Uterus (tissue), 3 donors: ENCODE measurements at regions not wholly inside any gene's neighbourhood (a gene's known extent, or its start where the extent isn't known, plus 50 kb on each side); places are given as distances from the start of the nearest gene placed in this dataset.

Experiments used
- DNase-seq, 2 donors: peaks; one replicate each; pipeline ENCODE4 v3.0.0-alpha.2; 2019 to 2020
- H3K27ac ChIP-seq, 2 donors: fragments of 200-600 bp; sonication (generic); 1 replicate in 1 of 2; 2 replicates in 1 of 2; pipeline ENCODE4 v1.5.1; 2016 to 2018
- H3K27me3 ChIP-seq, 2 donors: fragments of 200-600 bp; sonication (generic); one replicate each; pipeline ENCODE4 v1.5.1; 2018 to 2019; ENCODE audit warnings: control low read depth in 1 of 2
- H3K36me3 ChIP-seq, 2 donors: fragments of 200-600 bp; sonication (generic); one replicate each; pipeline ENCODE4 v1.5.1; 2019; ENCODE audit warnings: control low read depth in 1 of 2
- H3K4me1 ChIP-seq, 2 donors: fragments of 200-600 bp; sonication (generic); one replicate each; pipeline ENCODE4 v1.5.1; 2018 to 2019; ENCODE audit warnings: control low read depth in 1 of 2
- H3K4me3 ChIP-seq, 2 donors: fragments of 200-600 bp; sonication (generic); 1 replicate in 1 of 2; 2 replicates in 1 of 2; pipeline ENCODE4 v1.5.1; 2018 to 2019; ENCODE audit warnings: mild to moderate bottlenecking in 1 of 2
- H3K9me3 ChIP-seq, 2 donors: fragments of 200-600 bp; sonication (generic); one replicate each; pipeline ENCODE4 v1.5.1; 2019; ENCODE audit warnings: control low read depth in 1 of 2
- POLR2A ChIP-seq, 2 donors: fragments of 450-650 bp; IDR thresholded peaks; one replicate each; pipeline ENCODE4 v1.6.1; 2016; ENCODE audit warnings: antibody characterized with exemption in 2 of 2, mild to moderate bottlenecking in 1 of 2, moderate library complexity in 1 of 2
- intact Hi-C: fragments of 100-400 bp; cut with DNase I; formaldehyde crosslinking; loops from one replicate; pipeline ENCODE4 v1.15.1; 2023; ENCODE audit warnings: low total_unique reads
- TF ChIP-seq, protein P1 (sequence below), 4 experiments: fragments of 200-600 bp in 2 of 4; fragments of 450-650 bp in 2 of 4; sonication (generic) in 2 of 4; IDR thresholded peaks; one replicate each; pipeline ENCODE4 v1.5.1; 2016 to 2019; ENCODE audit warnings: antibody characterized with exemption in 4 of 4, mild to moderate bottlenecking in 2 of 4, moderate library complexity in 1 of 4
- donor health status: DM: yes; HTN: yes; CAD: no.

GRCh38 chr12:45584336-45584735 lies 145.2 kb upstream of the ARID2 start:
- Histone ChIP-seq H3K4me1 (no peaks in the 10 kb centered on the region), H3K36me3 (no peaks in the 10 kb centered on the region), H3K4me3 (no peak overlapping the region), H3K27ac (no peak overlapping the region), H3K9me3 (no peaks in the 10 kb centered on the region), H3K27me3 (no peaks in the 10 kb centered on the region)
- TF ChIP-seq, protein P1, sequence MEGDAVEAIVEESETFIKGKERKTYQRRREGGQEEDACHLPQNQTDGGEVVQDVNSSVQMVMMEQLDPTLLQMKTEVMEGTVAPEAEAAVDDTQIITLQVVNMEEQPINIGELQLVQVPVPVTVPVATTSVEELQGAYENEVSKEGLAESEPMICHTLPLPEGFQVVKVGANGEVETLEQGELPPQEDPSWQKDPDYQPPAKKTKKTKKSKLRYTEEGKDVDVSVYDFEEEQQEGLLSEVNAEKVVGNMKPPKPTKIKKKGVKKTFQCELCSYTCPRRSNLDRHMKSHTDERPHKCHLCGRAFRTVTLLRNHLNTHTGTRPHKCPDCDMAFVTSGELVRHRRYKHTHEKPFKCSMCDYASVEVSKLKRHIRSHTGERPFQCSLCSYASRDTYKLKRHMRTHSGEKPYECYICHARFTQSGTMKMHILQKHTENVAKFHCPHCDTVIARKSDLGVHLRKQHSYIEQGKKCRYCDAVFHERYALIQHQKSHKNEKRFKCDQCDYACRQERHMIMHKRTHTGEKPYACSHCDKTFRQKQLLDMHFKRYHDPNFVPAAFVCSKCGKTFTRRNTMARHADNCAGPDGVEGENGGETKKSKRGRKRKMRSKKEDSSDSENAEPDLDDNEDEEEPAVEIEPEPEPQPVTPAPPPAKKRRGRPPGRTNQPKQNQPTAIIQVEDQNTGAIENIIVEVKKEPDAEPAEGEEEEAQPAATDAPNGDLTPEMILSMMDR (IDR thresholded peaks at IDR 0.05), result no peak
- no peak for TF ChIP-seq POLR2A (IDR thresholded peaks at IDR 0.05)
- DNase-seq, result no peak
- intact Hi-C loops, result no loop called here

DNA sequence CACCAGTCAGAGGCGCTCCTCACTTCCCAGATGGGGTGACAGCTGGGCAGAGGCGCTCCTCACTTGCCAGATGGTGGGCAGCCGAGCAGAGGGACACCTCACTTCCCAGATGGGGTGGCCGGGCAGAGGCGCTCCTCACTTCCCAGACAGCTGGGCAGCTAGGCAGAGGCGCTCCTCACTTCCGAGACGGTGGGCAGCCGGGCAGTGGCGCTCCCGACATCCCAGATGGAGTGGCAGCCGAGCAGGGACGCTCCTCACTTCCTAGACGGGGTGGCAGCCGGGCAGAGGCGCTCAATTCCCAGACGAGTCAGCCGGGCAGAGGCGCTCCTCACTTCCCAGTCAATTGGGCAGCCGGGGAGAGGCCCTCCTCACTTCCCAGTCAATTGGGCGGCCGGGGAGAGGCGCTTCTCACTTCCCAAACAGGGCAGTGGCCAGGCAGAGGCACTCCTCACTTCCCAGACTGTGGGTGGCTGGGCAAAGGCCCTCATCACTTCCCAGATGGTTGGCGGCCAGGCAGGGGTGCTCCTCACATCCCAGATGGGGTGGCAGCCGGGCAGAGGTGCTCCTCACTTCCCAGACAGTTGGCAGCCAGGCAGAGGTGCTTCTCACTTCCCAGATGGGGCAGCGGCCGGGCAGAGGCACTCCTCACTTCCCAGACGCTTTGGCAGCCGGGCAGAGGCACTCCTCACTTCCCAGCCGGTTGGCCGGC lies 143.8 kb upstream of the ARID2 start:
- Histone ChIP-seq H3K9me3 (no peaks in the 10 kb centered on the region), H3K4me1 (no peaks in the 10 kb centered on the region), H3K27me3 (no peaks in the 10 kb centered on the region), H3K4me3 (no peak overlapping the region), H3K36me3 (no peaks in the 10 kb centered on the region), H3K27ac (no peak overlapping the region)
- intact Hi-C loops, result no loop called here
- no peak for DNase-seq
- TF ChIP-seq, protein P1 (IDR thresholded peaks at IDR 0.05), result no peak
- no peak for TF ChIP-seq POLR2A (IDR thresholded peaks at IDR 0.05)

- TF ChIP-seq POLR2A (IDR thresholded peaks at IDR 0.05), result no peak
- TF ChIP-seq, protein P1 (IDR thresholded peaks at IDR 0.05), result no peak
- Histone ChIP-seq H3K27ac (no peak overlapping the region), H3K4me3 (no peak overlapping the region), H3K9me3 (no peaks in the 10 kb centered on the region), H3K4me1 (no peaks in the 10 kb centered on the region), H3K27me3 (no peaks in the 10 kb centered on the region), H3K36me3 (no peaks in the 10 kb centered on the region)
- intact Hi-C loops, result no loop called here
- no peak for DNase-seq
Measured at GRCh38 chr12:45586486-45586885, 143.0 kb upstream of the ARID2 start.

- Histone ChIP-seq H3K9me3 (no peaks in the 10 kb centered on the region), H3K27me3 (no peaks in the 10 kb centered on the region), H3K4me3 (no peak overlapping the region), H3K36me3 (no peaks in the 10 kb centered on the region), H3K27ac (no peak overlapping the region), H3K4me1 (no peaks in the 10 kb centered on the region)
- no peak for TF ChIP-seq POLR2A (IDR thresholded peaks at IDR 0.05)
- TF ChIP-seq, protein P1 (IDR thresholded peaks at IDR 0.05), result no peak
- no peak for DNase-seq
- intact Hi-C loops, result no loop called here
Measured at GRCh38 chr12:45587012-45587411, 142.5 kb upstream of the ARID2 start.

- Histone ChIP-seq H3K27ac (no peak overlapping the region), H3K9me3 (no peaks in the 10 kb centered on the region), H3K27me3 (no peaks in the 10 kb centered on the region), H3K4me3 (no peak overlapping the region), H3K36me3 (no peaks in the 10 kb centered on the region), H3K4me1 (no peaks in the 10 kb centered on the region)
- intact Hi-C loops, result no loop called here
- DNase-seq, result no peak
- TF ChIP-seq, protein P1 (IDR thresholded peaks at IDR 0.05), result no peak
- TF ChIP-seq POLR2A (IDR thresholded peaks at IDR 0.05), result no peak
Measured at GRCh38 chr12:45587877-45588533, 141.5 kb upstream of the ARID2 start.
